RWPE2 (cell line): ENCODE measurements at regions not wholly inside any gene's neighbourhood (a gene's known extent, or its start where the extent isn't known, plus 50 kb on each side); places are given as distances from the start of the nearest gene placed in this dataset.
"Not testable (repeated sequence)": the region's sequence is repeated elsewhere in the genome, so short reads cannot be mapped to it uniquely, and the experiment has no call there.

Source experiments
- ATAC-seq: fragments of 200-7000 bp; cut with Tn5 transposase; 3 replicates; pipeline ENCODE4 v1.9.1; 2021; ENCODE audit warnings: low read depth
- DNase-seq: peaks from one replicate; pipeline ENCODE4 v3.0.0-alpha.2; 2020; ENCODE audit warnings: low spot score
- H3K27ac ChIP-seq: fragments of 450-650 bp; 2 replicates; pipeline ENCODE4 v1.5.1; 2017; ENCODE audit warnings: mild to moderate bottlenecking; ENCODE audit not compliant: poor library complexity, severe bottlenecking
- H3K27me3 ChIP-seq: fragments of 250-450 bp; sonication (Bioruptor Pico); 2 replicates; pipeline ENCODE4 v1.5.1; 2021; ENCODE audit warnings: mild to moderate bottlenecking, moderate library complexity; ENCODE audit not compliant: insufficient read depth, poor library complexity, severe bottlenecking
- H3K36me3 ChIP-seq: fragments of 250-450 bp; sonication (Bioruptor Pico); 2 replicates; pipeline ENCODE4 v1.5.1; 2020; ENCODE audit warnings: low read depth, mild to moderate bottlenecking, moderate library complexity
- H3K4me1 ChIP-seq: fragments of 250-450 bp; sonication (Bioruptor Pico); 2 replicates; pipeline ENCODE4 v1.5.1; 2021; ENCODE audit warnings: mild to moderate bottlenecking, moderate library complexity; ENCODE audit not compliant: insufficient read depth, poor library complexity, severe bottlenecking
- H3K4me3 ChIP-seq: fragments of 250-450 bp; sonication (Bioruptor Pico); 2 replicates; pipeline ENCODE4 v1.5.1; 2021; ENCODE audit warnings: mild to moderate bottlenecking, moderate library complexity; ENCODE audit not compliant: severe bottlenecking
- H3K9me3 ChIP-seq: fragments of 250-450 bp; sonication (Bioruptor Pico); 2 replicates; pipeline ENCODE4 v1.5.1; 2021; ENCODE audit warnings: mild to moderate bottlenecking, moderate library complexity; ENCODE audit not compliant: severe bottlenecking

DNA sequence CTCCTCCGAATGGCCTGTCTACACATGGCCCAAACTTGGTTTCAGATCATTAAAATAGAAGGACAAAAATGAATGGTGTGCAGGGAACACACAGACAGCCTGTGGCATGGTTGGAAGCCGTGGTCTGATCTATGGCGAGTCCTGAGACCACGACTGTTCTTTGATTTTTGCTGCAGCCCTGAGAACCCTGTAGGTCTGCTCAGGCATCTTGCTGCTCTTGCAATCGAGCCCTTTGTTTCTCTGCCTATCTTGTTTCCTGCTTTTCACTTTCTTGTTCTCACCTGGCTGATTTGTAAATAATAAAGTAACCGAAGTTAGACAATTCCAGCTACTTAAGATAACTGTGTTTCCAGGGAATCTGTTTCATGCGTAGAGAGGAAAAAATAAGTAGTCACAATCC lies 54.1 kb upstream of the NBPF9 start:
- not testable (repeated sequence) for ATAC-seq, H3K27ac ChIP-seq, H3K36me3 ChIP-seq, H3K9me3 ChIP-seq, H3K27me3 ChIP-seq, DNase-seq, H3K4me3 ChIP-seq, H3K4me1 ChIP-seq

DNA sequence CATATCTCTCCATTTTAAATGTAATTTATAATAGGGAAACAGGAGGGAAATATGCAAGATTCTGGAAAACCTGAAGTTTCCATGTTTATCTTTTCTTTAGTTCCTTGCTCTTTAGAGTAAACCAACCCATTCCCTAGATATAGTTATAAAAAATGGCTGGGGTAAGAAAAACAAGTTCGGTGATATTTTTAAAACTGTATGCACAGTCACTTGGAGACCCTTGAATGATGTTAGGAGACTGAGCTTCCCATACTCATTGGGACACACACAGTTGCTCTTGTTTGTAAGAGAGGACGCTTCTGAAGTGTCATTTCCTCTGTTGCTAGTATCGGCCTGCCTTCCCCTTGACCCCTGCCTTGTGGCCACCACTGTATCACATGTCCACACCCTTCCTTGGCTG lies 55.0 kb upstream of the NBPF9 start:
- ATAC-seq, H3K9me3 ChIP-seq, DNase-seq, H3K27me3 ChIP-seq, H3K4me1 ChIP-seq, H3K36me3 ChIP-seq, H3K4me3 ChIP-seq: not testable (repeated sequence)
- peak overlapping the region; percentile 64 for H3K27ac ChIP-seq

DNA sequence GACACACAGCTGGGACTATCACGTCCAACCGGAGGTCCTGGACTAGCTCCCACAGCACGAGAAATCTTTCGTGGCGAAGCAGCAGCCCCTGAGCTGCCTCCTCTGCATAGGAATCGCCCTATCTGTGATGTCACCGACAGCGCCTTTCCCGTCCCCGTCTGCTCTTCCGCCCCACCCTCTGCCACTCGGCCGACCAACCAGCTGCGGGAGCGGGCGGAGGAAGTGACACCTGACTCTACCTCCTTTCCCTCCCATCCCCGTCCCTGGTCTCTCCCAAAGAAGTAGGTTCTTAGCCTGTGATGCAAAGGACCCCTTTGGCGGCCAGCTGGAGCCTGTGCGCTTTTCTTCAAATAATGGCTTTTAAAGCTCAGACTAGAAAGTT lies 59.7 kb upstream of the NBPF9 start:
- DNase-seq, H3K4me1 ChIP-seq, H3K4me3 ChIP-seq, H3K27me3 ChIP-seq, H3K9me3 ChIP-seq, H3K36me3 ChIP-seq, H3K27ac ChIP-seq: not testable (repeated sequence)
- ATAC-seq, result peak; percentile 93

DNA sequence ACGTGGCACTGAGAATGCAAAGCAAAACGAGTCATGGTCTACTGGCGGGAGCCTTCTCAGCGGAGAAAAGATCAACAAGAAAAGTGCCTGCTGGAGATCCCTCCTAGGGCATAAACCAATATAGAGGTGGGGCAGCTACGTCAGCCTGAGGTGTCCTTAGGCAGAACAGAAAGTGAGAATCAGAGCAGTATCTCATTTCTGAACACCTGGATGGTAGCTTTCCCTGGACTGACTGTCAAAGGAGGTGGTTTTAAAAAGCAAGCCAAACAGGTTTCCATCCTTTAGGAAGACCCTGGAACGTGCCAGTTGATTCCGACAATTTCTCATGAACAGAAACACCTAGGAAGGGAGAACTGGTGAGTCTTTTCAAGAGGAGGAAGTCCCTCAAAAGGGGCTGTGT lies 71.4 kb upstream of the NBPF9 start:
- not testable (repeated sequence) for H3K9me3 ChIP-seq, DNase-seq, H3K27me3 ChIP-seq, H3K4me1 ChIP-seq, ATAC-seq, H3K36me3 ChIP-seq
- Histone ChIP-seq H3K27ac (peak overlapping the region; percentile 27), H3K4me3 (peak overlapping the region; percentile 17)

DNA sequence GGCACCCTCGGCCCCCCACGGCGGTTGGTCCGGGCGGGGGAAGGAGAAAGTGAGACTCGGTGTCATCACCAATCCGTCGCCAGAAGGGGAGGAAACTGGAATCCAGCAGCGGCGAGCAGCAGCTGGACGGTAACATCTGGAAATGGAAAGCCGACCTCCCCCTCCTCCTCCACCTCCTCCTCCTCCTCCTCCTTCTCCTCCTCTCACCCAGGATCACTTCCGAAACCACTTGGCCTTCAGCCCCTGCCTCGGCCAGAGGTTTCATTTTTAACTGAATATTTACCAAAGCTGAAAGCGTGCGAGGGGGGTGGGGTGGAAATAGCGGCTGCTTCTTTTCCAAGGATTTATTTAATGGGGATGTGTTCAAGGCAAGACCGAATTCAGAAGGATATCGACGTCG lies 72.5 kb upstream of the NBPF9 start:
- not testable (repeated sequence) for DNase-seq, H3K4me1 ChIP-seq, H3K36me3 ChIP-seq, H3K27me3 ChIP-seq, H3K9me3 ChIP-seq, ATAC-seq
- Histone ChIP-seq H3K27ac (peak overlapping the region; percentile 87), H3K4me3 (peak overlapping the region; percentile 47)

DNA sequence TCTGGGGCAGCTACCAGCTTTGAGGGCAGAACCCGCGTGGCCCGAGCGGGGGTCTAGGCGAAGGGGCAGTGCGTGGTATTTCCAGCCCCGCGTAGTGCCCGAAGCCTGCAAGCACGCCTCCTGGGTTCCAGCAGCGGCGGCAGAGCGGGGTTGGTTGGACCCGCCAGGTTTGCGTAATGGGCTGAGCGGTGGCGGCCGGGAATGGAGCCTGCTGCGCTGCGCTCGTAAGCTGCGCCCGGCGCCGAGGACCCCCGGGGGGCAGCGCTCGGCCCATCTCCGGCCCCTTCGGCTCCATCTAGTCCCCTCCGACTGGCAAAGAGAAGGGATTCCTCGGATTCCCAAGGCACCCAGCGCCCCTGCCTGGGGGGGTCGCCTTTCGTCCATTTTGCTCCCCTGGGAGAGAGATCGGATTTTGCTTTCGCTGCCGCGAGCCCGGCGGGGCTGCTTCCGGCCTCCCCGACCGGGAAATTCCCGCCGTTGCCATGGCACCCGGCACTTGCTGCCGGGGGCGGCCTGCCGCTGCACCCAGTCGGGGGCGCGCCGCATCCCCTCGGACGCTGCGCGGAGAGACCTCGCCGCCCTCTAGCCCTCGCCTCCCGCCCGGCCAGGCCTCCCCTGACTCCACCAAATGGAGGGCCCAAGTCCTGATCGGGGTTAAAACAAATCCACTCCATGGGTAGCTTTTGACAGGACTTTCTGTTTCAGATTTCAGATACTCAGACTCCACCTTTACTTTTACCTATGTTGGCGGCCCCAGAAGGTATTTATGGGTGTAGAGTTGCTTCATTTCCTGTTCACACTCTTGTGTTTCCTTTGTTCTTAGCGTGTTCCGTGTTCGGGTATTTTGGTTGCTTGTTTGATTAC lies 73.3 kb upstream of the NBPF9 start:
- not testable (repeated sequence) for H3K9me3 ChIP-seq, H3K36me3 ChIP-seq, H3K4me1 ChIP-seq, H3K27me3 ChIP-seq, ATAC-seq, DNase-seq
- Histone ChIP-seq H3K27ac (peak overlapping the region; percentile 87), H3K4me3 (peak overlapping the region; percentile 47)

DNA sequence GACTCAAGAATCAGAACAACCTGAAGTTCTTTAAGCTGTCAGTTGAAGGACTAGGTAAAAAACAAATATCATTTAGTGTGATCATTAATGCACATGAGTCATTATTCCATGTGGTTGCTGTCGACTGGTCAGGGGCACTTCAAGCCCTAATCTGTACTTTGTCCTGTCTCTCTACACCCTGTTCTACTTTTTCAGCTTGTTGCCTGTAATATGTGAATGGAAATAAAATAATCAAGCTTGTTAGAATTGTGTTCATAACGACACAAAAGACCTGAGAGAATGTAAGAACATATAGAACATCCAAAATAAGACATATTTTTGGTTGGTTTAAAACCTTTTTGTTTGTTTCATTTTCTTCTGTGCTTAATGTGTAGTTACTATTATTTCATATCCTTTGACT lies 87.4 kb upstream of the NBPF9 start:
- not testable (repeated sequence) for ATAC-seq

DNA sequence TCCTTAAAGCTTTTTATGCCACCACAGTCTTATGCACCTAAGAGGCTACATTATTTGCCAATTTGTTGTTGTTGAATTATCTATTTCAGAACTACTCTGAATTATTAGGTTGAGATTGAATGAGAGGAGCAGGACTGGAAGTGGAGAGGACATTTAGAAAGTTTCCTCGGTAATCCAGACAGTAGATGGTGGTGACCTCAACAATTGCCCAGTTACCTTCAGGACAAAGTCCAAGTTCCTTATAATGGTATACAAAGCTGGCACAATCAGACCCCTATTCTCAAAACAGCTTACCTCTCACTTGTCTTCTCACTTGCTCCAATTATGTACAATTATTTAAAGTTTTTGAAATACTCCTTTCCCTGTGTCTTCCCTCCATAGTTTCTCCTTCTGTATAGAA lies 93.3 kb upstream of the NBPF9 start:
- not testable (repeated sequence) for H3K4me3 ChIP-seq, H3K27me3 ChIP-seq, H3K27ac ChIP-seq, H3K4me1 ChIP-seq, H3K9me3 ChIP-seq, H3K36me3 ChIP-seq, ATAC-seq, DNase-seq

More for the DNA sequence above, 87.4 kb upstream of the NBPF9 start:
- not testable (repeated sequence) for H3K4me3 ChIP-seq, H3K4me1 ChIP-seq, H3K36me3 ChIP-seq, DNase-seq, H3K9me3 ChIP-seq, H3K27me3 ChIP-seq
- peak overlapping the region; percentile 29 for H3K27ac ChIP-seq

DNA sequence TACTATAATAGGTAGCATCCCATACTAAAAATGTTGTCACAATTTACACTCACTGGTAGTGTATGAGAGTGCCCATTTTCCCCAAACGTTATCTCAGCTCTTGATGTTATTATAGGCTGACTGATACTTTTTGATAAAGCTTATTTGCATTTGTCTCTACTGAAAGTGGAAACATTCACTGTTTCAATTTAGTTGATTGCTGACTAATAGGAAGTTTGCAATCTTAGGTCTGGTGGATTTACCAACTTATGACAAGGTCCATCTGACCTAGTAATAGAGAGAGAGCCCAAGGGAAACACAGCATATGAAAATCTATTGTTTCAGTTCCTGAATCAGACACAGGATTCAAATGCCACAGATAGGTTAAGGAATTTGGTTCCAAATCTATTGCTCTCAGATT lies 97.2 kb upstream of the NBPF9 start:
- not testable (repeated sequence) for H3K27ac ChIP-seq, H3K4me3 ChIP-seq, H3K36me3 ChIP-seq, H3K27me3 ChIP-seq, H3K4me1 ChIP-seq, DNase-seq, H3K9me3 ChIP-seq
- ATAC-seq, result peak; percentile 59; the same call in 2 of the 3 replicates

DNA sequence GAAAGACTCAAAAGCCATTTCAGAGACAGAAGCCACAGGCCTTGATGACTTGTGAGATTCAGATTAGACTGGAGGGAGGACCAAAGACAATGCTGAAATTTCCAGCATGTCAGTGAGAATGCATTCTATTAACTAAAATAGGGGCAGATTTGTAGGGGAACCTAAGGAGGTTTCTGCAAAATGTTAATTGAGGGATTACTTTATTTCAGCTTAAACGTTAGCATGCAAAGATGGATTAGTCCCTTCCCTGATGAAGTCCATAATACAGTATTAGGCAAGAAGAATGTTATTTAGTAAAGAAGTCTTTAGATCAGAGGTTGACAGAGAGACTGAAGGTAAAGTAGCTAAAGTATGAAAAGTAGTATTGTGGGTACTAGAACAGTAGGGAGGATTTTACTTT lies 98.9 kb upstream of the NBPF9 start:
- ATAC-seq, DNase-seq, H3K27me3 ChIP-seq, H3K4me1 ChIP-seq, H3K36me3 ChIP-seq, H3K4me3 ChIP-seq, H3K9me3 ChIP-seq, H3K27ac ChIP-seq: not testable (repeated sequence)

DNA sequence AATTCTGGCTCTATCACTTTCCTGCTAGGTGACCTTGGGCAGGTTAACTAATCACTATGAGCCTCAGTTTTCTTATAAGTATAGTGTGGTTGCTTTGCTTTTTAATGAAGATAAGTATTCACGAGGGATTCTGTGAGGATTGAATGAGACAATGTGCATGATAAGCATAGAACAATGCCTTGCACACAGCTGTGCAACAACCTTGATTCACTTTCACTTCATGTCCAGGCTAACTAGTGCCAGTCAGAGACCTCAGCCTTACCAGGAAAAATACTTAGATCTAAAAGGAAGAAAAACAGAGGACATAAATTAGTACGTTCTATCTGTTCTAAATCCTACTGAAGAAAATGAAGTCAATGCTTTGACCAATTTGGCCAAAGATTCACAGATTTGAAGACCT lies 101.0 kb upstream of the NBPF9 start:
- not testable (repeated sequence) for H3K4me1 ChIP-seq, H3K4me3 ChIP-seq, H3K9me3 ChIP-seq, H3K27me3 ChIP-seq, DNase-seq, ATAC-seq, H3K27ac ChIP-seq, H3K36me3 ChIP-seq

DNA sequence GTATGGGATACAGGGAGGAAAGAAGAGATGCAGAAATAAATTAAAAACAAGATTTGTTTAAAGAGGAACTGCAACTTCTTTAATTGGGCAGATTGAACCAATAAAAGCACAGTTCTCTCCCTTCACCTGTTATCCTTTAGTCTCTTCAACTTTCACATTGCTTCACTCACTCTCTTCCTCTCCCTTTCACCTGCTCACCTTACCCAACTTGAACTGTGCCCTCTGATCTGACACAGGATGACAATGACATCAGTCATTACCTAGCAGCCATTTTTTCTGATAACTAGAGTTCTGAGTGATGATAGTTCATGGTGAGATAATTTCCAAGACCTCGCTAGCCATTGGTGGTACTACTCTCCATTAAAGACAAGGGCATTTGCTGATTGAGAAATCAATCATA lies 105.5 kb upstream of the NBPF9 start:
- H3K27ac ChIP-seq, DNase-seq, H3K4me3 ChIP-seq, H3K9me3 ChIP-seq, H3K36me3 ChIP-seq, H3K27me3 ChIP-seq, H3K4me1 ChIP-seq, ATAC-seq: not testable (repeated sequence)
